ENCODE measurements at regions not wholly inside any gene's neighbourhood (a gene's known extent, or its start where the extent isn't known, plus 50 kb on each side); places are given as distances from the start of the nearest gene placed in this dataset.

- TF ChIP-seq CTCF (IDR thresholded peaks at IDR 0.05) (no peak), POLR2A (IDR thresholded peaks at IDR 0.05) (no peak)
These were observed 461.8 kb downstream of the MAT2B start for GRCh38 chr5:163967268-163967667.

All from thyroid gland (tissue), 4 donors.